ENCODE measurements at regions not wholly inside any gene's neighbourhood (a gene's known extent, or its start where the extent isn't known, plus 50 kb on each side); places are given as distances from the start of the nearest gene placed in this dataset.
"Not testable (repeated sequence)": the region's sequence is repeated elsewhere in the genome, so short reads cannot be mapped to it uniquely, and the experiment has no call there.

GRCh38 chr15:30761365-30761764, 135.4 kb downstream of the ARHGAP11B start:
- not testable (repeated sequence) for H3K36me3 ChIP-seq (ENCODE audit: insufficient read depth, low read length); H3K27me3 ChIP-seq (ENCODE audit: insufficient read depth, low read length); H3K9ac ChIP-seq (ENCODE audit: low read length); H3K4me1 ChIP-seq (ENCODE audit: insufficient read depth, low read length, severe bottlenecking); H3K9me2 ChIP-seq (ENCODE audit: low read depth, low read length); H3K4me3 ChIP-seq (ENCODE audit: low read depth, low read length, poor library complexity, severe bottlenecking); H4K20me1 ChIP-seq (ENCODE audit: insufficient read depth, low read length); H3K27ac ChIP-seq (ENCODE audit: low read depth, low read length, poor library complexity, severe bottlenecking); H3K9me3 ChIP-seq (ENCODE audit: low read length); H3K4me2 ChIP-seq (ENCODE audit: low read length); H3K79me2 ChIP-seq (ENCODE audit: insufficient read depth, low read length); H2AFZ ChIP-seq (ENCODE audit: low read length); H3F3A ChIP-seq (ENCODE audit: insufficient read depth, low read length)

- not testable (repeated sequence) for H3K27me3 ChIP-seq (ENCODE audit: insufficient read depth, low read length); H3K27ac ChIP-seq (ENCODE audit: low read depth, low read length, poor library complexity, severe bottlenecking); H3K4me2 ChIP-seq (ENCODE audit: low read length); H3K79me2 ChIP-seq (ENCODE audit: insufficient read depth, low read length); H3K4me1 ChIP-seq (ENCODE audit: insufficient read depth, low read length, severe bottlenecking); H2AFZ ChIP-seq (ENCODE audit: low read length); H3K9me3 ChIP-seq (ENCODE audit: low read length); H3F3A ChIP-seq (ENCODE audit: insufficient read depth, low read length); H3K36me3 ChIP-seq (ENCODE audit: insufficient read depth, low read length); H3K9me2 ChIP-seq (ENCODE audit: low read depth, low read length); H4K20me1 ChIP-seq (ENCODE audit: insufficient read depth, low read length); H3K9ac ChIP-seq (ENCODE audit: low read length); H3K4me3 ChIP-seq (ENCODE audit: low read depth, low read length, poor library complexity, severe bottlenecking)
These were observed 134.2 kb upstream of the FAN1 start for GRCh38 chr15:30769390-30770124.

- Histone ChIP-seq H3K4me1 (ENCODE audit: insufficient read depth, low read length, severe bottlenecking) (no peaks in the 10 kb centered on the region), H3F3A (ENCODE audit: insufficient read depth, low read length) (no peaks in the 10 kb centered on the region), H3K4me3 (ENCODE audit: low read depth, low read length, poor library complexity, severe bottlenecking) (no peak overlapping the region), H3K9me2 (ENCODE audit: low read depth, low read length) (no peaks in the 10 kb centered on the region), H3K27ac (ENCODE audit: low read depth, low read length, poor library complexity, severe bottlenecking) (no peak overlapping the region), H2AFZ (ENCODE audit: low read length) (no peak overlapping the region), H3K79me2 (ENCODE audit: insufficient read depth, low read length) (no peaks in the 10 kb centered on the region), H3K4me2 (ENCODE audit: low read length) (no peak overlapping the region), H3K9ac (ENCODE audit: low read length) (no peak overlapping the region), H3K36me3 (ENCODE audit: insufficient read depth, low read length) (peaks cover 3% of the 10 kb centered on the region), H3K9me3 (ENCODE audit: low read length) (no peaks in the 10 kb centered on the region), H3K27me3 (ENCODE audit: insufficient read depth, low read length) (no peaks in the 10 kb centered on the region), H4K20me1 (ENCODE audit: insufficient read depth, low read length) (no peaks in the 10 kb centered on the region)
- no peak for TF ChIP-seq EZH2 (IDR thresholded peaks at IDR 0.05; ENCODE audit: borderline replicate concordance, low read length)
- TF ChIP-seq, protein P1, sequence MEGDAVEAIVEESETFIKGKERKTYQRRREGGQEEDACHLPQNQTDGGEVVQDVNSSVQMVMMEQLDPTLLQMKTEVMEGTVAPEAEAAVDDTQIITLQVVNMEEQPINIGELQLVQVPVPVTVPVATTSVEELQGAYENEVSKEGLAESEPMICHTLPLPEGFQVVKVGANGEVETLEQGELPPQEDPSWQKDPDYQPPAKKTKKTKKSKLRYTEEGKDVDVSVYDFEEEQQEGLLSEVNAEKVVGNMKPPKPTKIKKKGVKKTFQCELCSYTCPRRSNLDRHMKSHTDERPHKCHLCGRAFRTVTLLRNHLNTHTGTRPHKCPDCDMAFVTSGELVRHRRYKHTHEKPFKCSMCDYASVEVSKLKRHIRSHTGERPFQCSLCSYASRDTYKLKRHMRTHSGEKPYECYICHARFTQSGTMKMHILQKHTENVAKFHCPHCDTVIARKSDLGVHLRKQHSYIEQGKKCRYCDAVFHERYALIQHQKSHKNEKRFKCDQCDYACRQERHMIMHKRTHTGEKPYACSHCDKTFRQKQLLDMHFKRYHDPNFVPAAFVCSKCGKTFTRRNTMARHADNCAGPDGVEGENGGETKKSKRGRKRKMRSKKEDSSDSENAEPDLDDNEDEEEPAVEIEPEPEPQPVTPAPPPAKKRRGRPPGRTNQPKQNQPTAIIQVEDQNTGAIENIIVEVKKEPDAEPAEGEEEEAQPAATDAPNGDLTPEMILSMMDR (IDR thresholded peaks at IDR 0.05; ENCODE audit: low read length), result no peak
These were observed 133.0 kb upstream of the FAN1 start for GRCh38 chr15:30770759-30771158.

- Histone ChIP-seq H2AFZ (ENCODE audit: low read length) (no peak overlapping the region), H3K27ac (ENCODE audit: low read depth, low read length, poor library complexity, severe bottlenecking) (no peak overlapping the region), H4K20me1 (ENCODE audit: insufficient read depth, low read length) (no peaks in the 10 kb centered on the region), H3F3A (ENCODE audit: insufficient read depth, low read length) (no peaks in the 10 kb centered on the region), H3K4me3 (ENCODE audit: low read depth, low read length, poor library complexity, severe bottlenecking) (no peak overlapping the region), H3K9me3 (ENCODE audit: low read length) (no peaks in the 10 kb centered on the region), H3K36me3 (ENCODE audit: insufficient read depth, low read length) (no peaks in the 10 kb centered on the region), H3K4me2 (ENCODE audit: low read length) (no peak overlapping the region), H3K4me1 (ENCODE audit: insufficient read depth, low read length, severe bottlenecking) (no peaks in the 10 kb centered on the region), H3K9me2 (ENCODE audit: low read depth, low read length) (no peaks in the 10 kb centered on the region), H3K27me3 (ENCODE audit: insufficient read depth, low read length) (no peaks in the 10 kb centered on the region), H3K79me2 (ENCODE audit: insufficient read depth, low read length) (no peaks in the 10 kb centered on the region), H3K9ac (ENCODE audit: low read length) (no peak overlapping the region)
- no peak for TF ChIP-seq EZH2 (IDR thresholded peaks at IDR 0.05; ENCODE audit: borderline replicate concordance, low read length)
- TF ChIP-seq, protein P1 (IDR thresholded peaks at IDR 0.05; ENCODE audit: low read length), result no peak
These were observed 120.7 kb upstream of the FAN1 start for GRCh38 chr15:30783019-30783418.
